DMS53 (cell line): ENCODE measurements at regions not wholly inside any gene's neighbourhood (a gene's known extent, or its start where the extent isn't known, plus 50 kb on each side); places are given as distances from the start of the nearest gene placed in this dataset.
"Not testable (repeated sequence)": the region's sequence is repeated elsewhere in the genome, so short reads cannot be mapped to it uniquely, and the experiment has no call there.

Experiments used
- DNase-seq: peaks from one replicate; lab custom pipeline; 2025; lab: John Stamatoyannopoulos, UW

DNA sequence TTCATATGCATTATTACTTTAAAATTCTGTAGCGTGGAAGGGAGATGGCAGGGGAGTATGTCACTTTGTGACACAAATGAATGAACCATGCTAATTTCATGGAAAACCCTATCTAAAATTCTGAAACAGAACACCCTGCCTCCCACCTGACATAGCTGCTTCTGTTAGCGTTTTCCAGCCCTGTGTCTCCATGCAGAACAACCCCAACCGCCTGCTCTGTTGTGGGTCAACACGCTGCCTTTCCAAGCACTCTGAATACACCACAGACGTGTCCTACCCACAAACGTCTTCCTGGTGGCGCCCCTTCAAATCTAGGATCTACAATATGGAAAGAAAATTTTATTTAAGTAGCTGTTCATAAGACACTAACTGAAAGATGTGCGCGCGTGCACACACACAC is 238.6 kb downstream of the TRIML1 start:
- DNase-seq: no peak

GRCh38 chr4:188383180-188383579 is 243.9 kb downstream of the TRIML1 start:
- no peak for DNase-seq

GRCh38 chr4:188387179-188387791 is 248.0 kb downstream of the TRIML1 start:
- peak; percentile 3 for DNase-seq

DNA sequence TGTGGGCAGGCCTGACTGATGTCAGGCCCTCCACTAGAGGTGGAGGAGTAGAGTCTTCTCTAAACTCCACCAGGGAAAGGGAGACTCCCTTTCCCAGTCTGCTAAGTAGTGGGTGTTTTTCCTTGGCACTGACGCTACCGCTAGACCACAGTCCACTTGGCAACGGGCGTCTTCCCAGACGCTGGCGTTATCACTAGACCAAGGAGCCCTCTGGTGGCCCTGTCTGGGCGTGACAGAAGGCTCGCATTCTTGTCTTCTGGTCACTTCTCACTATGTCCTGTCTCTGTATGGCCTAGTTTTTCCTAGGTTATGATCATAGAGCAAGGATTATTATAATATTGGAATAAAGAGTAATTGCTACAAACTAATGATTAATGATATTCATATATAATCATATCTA is 252.1 kb downstream of the TRIML1 start:
- peak; percentile 1 for DNase-seq

DNA sequence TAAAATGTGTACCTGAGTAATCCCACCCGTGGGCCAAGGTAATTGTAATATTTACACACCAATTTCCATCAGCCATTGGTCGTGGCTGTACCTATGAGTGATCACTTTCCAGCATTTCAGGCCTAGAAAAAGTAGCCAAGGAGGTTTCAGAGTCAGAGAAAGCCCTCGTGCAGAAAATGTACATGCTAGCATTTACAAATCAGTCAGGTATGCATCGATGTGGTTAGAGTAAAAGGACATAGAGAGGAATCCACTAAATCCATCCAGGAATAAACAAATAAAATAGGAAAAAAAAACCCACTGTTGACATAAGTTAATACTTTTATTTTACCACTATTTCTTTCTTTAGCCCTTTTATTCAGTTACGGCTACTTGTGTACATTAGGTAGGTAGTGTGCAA is 256.8 kb downstream of the TRIML1 start:
- DNase-seq: no peak

- DNase-seq: no peak
These were observed 260.6 kb downstream of the TRIML1 start for GRCh38 chr4:188399834-188400233.

- no peak for DNase-seq
These were observed 261.2 kb downstream of the TRIML1 start for GRCh38 chr4:188400451-188400850.

- DNase-seq: peak; percentile 13
These were observed 264.0 kb downstream of the TRIML1 start for GRCh38 chr4:188403272-188403671.

DNA sequence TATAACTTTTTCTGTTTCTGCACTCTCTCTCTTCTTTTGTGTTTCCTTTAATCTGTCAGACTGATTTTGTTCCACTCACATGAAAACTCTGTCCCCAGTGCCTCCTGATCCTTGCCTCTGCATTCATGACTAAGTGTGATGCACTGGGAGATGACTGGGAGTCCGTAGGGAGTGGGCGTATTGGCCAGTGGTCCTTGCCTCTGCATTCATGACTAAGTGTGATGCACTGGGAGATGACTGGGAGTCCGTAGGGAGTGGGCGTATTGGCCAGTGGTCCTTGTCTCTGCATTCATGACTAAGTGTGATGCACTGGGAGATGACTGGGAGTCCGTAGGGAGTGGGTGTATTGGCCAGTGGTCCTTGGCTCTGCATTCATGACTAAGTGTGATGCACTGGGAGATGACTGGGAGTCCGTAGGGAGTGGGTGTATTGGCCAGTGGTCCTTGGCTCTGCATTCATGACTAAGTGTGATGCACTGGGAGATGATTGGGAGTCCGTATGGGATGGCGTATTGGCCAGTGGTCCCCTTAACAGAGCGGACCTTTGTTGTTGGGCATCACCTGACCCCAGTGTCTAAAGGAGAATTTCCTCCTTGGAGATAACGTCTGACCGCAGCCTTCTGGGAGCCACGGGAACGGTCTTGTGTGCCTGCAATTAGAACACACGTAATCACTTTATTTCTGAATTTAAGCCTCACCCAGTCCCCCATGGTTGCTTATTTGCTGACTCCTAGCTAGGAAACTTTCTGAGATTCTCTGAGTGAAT is 266.0 kb downstream of the TRIML1 start:
- not testable (repeated sequence) for DNase-seq

DNA sequence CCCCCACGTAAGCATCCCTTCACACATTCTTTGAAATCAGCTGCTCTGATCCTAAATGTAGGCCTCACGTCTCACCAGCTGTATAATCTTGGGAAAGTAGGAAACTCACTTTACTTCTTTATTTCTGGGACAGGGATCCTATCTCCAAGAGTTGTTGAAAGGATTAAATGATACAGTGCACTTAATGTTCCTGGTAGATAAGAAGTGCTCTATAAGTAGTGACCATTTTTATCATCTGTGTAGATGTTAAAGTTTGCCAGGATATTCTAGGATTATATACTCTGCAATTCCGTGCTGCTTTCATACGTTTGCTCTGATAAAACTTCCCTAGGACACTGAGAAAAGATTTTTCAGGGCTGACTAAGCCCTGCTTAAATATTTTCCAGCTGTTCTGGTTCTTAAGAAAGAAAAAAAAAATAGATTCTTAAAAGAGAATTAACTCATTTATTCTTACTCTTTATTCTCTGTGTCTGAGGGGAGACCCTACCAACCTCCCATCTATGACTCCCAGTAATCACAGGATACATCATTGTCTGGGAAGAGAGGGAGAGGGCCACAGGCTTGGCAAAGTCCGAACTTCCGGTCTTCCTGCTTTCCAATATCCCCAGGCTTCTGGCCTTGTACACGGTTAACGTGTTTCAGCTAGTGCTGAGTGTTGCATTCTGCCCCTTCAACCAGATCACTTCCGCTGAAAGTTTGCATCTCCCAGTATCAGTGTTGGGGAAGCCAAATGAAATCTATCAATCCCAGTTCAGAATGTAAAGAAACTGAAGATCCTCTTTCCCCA is 269.2 kb downstream of the TRIML1 start:
- no peak for DNase-seq

- no peak for DNase-seq
These were observed 270.6 kb downstream of the TRIML1 start for GRCh38 chr4:188409851-188410250.

DNA sequence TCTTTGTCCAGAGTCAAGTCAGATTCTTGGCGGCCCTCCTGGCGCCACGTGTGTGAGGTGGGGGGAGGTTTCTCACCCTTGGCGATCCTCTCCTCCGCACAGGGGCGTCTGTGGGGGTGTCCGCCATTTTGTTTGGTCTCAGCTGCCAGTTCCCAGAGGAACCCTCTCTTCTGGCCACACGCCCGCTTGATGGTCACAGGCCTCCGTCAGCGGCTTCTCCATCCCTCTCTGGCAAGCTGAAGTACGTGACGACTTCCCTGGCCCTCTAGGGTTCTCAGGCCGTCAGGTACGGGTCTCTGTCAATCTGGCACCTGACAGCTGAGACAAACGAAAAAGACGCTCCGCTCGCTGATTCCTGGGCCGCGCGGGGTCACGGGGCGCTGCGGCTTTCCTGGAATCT is 272.6 kb downstream of the TRIML1 start:
- DNase-seq: no peak

DNA sequence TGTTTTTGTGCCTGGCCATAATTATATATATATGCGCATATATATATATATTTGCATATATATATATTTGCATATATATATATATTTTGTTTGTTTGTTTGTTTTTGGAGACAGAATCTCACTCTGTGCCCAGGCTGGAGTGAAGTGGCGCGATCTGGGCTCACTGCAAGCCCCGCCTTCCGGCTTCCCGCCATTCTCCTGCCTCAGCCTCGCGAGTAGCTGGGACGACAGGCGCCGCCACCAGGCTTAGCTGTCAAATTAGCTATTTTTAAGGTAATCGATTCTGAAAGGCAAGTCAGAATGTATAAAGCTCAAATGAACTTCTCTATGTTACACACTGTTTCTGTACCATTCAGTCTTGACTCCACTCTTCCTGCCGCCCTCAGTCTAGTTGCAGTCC is 273.3 kb downstream of the TRIML1 start:
- DNase-seq: no peak

GRCh38 chr4:188414441-188414840 is 275.2 kb downstream of the TRIML1 start:
- DNase-seq: no peak

DNA sequence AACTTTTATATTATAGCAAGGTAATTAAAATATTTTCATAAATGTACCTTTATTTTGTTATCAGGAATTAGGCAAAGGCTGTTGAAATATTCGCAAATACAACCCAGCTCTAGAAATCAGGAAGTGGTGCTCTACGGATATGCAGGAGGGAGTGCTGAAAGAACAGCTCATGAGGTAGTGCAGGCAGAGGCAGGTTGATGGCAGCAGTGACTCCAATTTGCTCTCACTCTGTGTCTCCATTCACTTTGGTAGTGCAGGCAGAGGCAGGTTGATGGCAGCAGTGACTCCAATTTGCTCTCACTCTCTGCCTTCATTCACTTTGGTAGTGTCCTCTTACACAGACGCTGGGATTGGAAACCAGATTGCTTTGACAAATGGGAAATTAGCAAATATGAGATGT is 277.9 kb downstream of the TRIML1 start:
- peak; percentile 69 for DNase-seq

DNA sequence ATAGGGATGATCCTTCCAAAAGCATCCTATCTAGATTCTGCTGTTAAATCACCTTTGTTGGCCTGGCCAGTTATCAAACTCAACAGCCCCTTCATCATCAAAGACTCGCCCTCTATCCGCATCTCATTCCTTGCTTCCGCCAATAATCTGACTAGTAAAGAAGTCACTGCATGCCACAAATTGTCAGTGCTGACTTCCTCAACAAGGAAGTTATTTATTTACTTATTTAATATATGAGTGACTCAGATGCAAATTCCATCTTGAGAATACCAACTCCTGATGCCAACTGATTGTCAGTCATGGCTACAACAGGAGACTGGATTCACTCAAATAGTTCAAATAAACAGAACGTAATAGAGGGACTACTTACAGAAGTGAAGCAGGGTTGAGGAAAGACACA is 283.8 kb downstream of the TRIML1 start:
- peak; percentile 63 for DNase-seq

DNA sequence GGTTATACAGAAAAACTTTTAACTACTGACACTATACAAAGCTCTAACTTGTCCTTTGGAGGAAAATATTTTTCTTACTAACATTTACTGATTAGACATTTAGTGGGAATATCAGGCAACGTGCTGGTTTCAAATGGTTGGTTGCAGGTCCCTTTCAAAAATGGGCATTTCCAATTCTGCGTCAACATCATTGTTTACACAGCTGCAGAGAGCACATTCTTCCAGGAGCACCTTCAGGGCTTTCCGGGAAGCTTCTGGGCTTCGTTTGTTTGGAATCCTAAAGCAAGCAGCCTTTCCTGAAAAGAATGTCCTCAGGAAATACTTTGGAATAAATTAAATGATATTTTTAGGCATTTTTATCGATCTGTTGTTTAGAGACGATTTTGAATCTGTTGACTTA is 289.7 kb downstream of the TRIML1 start:
- DNase-seq: peak; percentile 88

- DNase-seq: no peak
These were observed 290.7 kb downstream of the TRIML1 start for GRCh38 chr4:188429965-188430364.

GRCh38 chr4:188430384-188430783 is 291.1 kb downstream of the TRIML1 start:
- DNase-seq: no peak

- peak; percentile 63 for DNase-seq
These were observed 293.1 kb downstream of the TRIML1 start for GRCh38 chr4:188432328-188432727.

- peak; percentile 4 for DNase-seq
These were observed 294.6 kb downstream of the TRIML1 start for GRCh38 chr4:188433741-188434315.

- no peak for DNase-seq
These were observed 295.4 kb downstream of the TRIML1 start for GRCh38 chr4:188434643-188435042.

GRCh38 chr4:188435381-188435780 is 296.1 kb downstream of the TRIML1 start:
- DNase-seq: peak; percentile 18
